Testis (tissue), 2 donors: ENCODE measurements at regions not wholly inside any gene's neighbourhood (a gene's known extent, or its start where the extent isn't known, plus 50 kb on each side); places are given as distances from the start of the nearest gene placed in this dataset.

Source experiments
- CTCF ChIP-seq, 3 experiments: fragments of 450-650 bp in 2 of 3; fragments of 200-600 bp in 1 of 3; sonication (generic) in 1 of 3; IDR thresholded peaks; one replicate each; pipeline ENCODE4 v1.5.1; 2016 to 2019; ENCODE audit warnings: antibody characterized with exemption in 3 of 3, mild to moderate bottlenecking in 2 of 3, moderate library complexity in 1 of 3
- POLR2A ChIP-seq: fragments of 450-650 bp; IDR thresholded peaks from one replicate; pipeline ENCODE4 v1.6.1; 2017; ENCODE audit warnings: antibody characterized with exemption, mild to moderate bottlenecking, moderate library complexity

GRCh38 chr21:15197696-15198095, 132.9 kb upstream of the NRIP1 start:
- TF ChIP-seq CTCF (IDR thresholded peaks at IDR 0.05) (no peak), POLR2A (no peak)
